OCI-LY3 (cell line): ENCODE measurements at regions not wholly inside any gene's neighbourhood (a gene's known extent, or its start where the extent isn't known, plus 50 kb on each side); places are given as distances from the start of the nearest gene placed in this dataset.

Experiments used
- EZH2phosphoT487 ChIP-seq: fragments of 200-600 bp; shearing (Covaris generic); IDR thresholded peaks from 2 replicates; pipeline ENCODE4 v1.6.1; 2018; ENCODE audit warnings: antibody characterized with exemption, mixed run types, low read depth
- TF ChIP-seq, protein P1 (sequence below): fragments of 200-600, 300-600 bp; sonication (generic); IDR thresholded peaks from 2 replicates; pipeline ENCODE4 v1.5.1; 2014; ENCODE audit warnings: antibody characterized with exemption, low read length, low read depth

GRCh38 chr6:113591896-113592827, 265.0 kb upstream of the MARCKS start:
- TF ChIP-seq, protein P1, sequence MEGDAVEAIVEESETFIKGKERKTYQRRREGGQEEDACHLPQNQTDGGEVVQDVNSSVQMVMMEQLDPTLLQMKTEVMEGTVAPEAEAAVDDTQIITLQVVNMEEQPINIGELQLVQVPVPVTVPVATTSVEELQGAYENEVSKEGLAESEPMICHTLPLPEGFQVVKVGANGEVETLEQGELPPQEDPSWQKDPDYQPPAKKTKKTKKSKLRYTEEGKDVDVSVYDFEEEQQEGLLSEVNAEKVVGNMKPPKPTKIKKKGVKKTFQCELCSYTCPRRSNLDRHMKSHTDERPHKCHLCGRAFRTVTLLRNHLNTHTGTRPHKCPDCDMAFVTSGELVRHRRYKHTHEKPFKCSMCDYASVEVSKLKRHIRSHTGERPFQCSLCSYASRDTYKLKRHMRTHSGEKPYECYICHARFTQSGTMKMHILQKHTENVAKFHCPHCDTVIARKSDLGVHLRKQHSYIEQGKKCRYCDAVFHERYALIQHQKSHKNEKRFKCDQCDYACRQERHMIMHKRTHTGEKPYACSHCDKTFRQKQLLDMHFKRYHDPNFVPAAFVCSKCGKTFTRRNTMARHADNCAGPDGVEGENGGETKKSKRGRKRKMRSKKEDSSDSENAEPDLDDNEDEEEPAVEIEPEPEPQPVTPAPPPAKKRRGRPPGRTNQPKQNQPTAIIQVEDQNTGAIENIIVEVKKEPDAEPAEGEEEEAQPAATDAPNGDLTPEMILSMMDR: no peak
- no peak for TF ChIP-seq EZH2phosphoT487
